ENCODE measurements at regions not wholly inside any gene's neighbourhood (a gene's known extent, or its start where the extent isn't known, plus 50 kb on each side); places are given as distances from the start of the nearest gene placed in this dataset.

DNA sequence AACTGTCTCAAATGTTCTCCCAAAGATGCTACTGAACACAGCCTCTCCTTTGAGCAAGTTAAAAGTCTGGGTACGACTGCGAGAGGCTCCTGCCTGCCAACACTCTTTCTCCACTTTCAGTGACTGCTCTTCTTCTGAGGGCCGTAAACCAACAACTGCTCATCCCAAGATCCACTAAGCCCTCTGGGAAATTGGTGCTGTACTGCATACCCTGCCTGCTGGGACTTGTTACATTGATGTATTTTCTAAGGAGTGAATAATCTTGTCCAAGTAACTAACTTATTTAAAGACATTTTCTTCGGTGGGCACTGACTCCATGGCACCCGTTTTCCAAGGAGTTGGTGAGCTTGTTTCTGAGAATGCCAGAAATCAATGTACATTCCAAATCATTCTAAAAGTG is 87.2 kb downstream of the ZNF280B start:
- no peak for DNase-seq

DNA sequence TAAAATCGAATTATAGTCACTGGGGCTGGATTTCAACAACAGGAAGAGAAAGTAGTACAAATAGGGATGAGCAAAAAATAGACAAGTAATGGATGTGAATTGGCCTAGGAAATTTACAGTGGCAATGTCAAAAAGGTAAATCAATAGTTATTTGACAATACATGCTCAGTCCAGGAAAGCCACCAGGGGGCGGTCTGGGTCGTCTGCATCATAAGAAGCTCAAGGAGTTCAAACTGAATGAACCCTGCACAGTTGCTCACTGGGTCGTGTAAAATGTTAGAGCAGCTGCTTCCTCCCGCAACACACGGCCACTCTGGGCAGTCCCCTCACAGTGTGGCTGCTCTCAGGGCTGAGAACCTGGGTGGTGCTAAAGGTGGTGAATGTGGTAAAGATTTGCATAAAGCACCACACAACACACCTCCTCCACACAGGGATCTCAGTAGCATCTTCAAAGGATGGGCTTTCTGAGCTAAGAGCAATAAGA is 85.9 kb downstream of the ZNF280B start:
- DNase-seq: peak; percentile 80 to 91

DNA sequence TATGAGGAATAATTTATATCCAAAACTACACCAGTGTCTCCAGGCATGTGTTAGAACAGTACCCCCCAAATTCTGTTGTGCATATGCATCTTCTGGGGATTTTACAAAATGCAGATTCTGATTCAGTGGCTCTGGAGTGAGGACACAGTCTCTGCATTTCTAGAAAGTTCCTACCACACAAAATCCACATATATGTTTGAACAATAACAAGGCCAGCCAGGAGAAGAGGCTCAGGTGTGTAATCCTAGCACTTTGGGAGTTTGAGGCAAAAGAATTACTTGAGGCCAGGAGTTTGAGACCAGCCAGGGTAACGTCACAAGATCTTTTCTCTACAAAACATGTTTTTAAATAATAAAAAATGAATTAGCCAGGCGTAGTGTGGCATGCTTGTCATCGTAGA is 84.9 kb downstream of the ZNF280B start:
- DNase-seq: no peak

DNA sequence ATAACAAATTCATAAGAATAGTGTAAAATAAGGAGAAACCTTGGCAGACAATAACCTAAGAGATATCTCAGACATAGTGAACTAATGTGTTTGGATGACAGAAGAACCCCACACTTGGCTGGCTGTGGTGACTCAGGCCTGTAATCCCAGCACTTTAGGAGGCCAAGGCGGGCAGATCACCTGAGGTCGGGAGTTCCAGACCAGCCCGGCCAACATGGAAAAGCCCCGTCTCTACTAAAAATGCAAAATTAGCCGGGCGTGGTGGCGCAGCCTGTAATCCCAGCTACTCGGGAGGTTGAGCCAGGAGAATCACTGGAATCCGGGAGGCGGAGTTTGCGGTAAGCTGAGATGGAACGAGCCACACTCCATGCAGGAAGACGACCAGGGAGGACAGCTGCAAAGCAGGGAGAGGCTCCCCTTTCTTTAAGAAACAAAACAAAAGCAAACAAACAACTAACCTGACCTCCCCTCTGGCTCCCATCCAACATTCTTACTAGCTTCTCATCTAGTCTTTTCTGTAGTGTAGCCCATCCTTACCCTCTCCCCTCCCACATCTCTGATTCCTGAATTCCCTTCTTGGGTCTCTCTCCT is 84.2 kb downstream of the ZNF280B start:
- no peak for DNase-seq

DNA sequence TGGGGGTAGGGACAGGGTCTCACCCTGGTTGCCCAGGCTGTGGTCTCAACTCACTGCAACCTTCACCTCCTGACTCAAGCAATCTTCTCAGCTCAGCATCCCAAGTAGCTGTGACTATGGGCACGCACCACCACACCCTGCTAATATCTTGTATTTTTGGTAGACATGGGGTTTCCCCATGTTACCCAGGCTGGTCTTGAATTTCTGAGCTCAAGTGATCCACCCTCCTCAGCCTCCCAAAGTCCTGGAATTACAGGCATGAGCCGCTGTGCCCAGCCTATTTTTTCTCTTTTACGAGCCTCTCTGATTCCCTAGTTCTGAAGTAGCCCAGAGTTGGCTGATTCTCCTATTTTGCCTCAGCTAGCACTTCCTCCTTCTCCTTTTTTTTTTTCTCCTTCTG is 83.6 kb downstream of the ZNF280B start:
- no peak for DNase-seq

DNA sequence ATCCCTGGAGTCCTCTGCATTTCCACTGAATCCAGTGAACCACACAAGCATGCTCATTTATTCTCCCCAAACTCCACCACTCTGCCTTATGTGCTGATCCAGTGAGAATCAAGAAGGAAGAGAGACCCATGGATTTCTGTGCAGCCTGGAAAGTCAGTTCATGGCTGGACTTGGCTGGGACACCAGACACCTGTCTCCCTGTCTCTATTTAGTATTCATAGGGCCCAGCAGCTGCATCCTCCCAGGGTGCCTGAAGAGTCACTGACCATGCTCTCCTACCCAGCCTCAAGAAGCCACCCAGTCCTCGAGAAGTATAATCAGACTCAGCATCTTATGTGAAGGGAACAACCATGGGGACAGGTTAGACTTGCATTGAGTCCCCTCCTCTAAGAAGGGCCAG is 83.2 kb downstream of the ZNF280B start:
- no peak for DNase-seq

DNA sequence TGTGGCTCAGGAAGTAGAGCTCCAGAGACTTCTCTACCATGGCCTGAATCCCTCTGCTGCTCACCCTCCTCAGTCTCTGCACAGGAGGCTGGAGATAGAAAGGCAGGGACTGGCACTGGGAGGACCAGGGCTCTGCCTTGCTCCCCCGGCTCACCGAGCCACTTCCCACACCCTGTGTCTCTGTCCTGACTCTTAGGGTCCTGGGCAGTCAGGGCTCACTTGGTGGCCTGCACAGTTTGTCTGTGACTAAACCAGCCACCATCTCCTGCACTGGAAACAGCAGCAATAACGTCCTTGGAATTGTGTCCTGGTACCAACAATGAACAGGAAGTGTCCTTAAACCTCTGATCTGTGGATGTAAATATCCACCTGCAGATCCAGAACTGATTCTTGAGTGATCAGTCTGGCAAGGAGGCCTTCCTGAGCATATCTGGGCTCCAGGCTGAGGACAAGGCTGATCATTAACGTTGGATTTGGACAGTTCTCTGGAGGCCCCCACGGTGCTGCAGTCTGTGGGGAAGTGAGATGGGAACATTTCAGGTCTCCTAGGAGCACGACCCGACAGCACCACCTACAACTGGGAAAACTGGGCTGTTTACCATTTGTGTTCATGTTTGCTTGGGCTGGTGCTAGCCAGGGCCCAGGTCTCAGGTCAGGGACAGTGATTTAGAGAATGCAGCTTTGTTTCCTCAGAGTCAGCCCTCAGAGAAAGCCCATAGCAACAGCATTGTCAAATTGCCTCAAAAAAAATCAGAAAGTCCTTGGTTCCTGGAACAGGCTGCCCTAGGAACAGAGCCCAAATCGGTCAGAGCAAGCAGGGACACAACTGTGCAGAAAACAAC is 82.5 kb downstream of the ZNF280B start:
- no peak for DNase-seq

DNA sequence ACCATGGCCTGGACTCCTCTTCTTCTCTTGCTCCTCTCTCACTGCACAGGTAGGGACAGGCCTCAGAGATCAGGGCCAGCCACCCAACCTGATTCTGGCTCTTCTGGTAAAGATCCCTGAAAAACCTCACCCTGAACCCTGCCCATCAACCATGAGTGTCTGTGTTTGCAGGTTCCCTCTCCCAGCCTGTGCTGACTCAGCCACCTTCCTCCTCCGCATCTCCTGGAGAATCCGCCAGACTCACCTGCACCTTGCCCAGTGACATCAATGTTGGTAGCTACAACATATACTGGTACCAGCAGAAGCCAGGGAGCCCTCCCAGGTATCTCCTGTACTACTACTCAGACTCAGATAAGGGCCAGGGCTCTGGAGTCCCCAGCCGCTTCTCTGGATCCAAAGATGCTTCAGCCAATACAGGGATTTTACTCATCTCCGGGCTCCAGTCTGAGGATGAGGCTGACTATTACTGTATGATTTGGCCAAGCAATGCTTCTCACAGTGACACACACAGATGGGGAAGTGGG is 80.9 kb downstream of the ZNF280B start:
- no peak for DNase-seq

DNA sequence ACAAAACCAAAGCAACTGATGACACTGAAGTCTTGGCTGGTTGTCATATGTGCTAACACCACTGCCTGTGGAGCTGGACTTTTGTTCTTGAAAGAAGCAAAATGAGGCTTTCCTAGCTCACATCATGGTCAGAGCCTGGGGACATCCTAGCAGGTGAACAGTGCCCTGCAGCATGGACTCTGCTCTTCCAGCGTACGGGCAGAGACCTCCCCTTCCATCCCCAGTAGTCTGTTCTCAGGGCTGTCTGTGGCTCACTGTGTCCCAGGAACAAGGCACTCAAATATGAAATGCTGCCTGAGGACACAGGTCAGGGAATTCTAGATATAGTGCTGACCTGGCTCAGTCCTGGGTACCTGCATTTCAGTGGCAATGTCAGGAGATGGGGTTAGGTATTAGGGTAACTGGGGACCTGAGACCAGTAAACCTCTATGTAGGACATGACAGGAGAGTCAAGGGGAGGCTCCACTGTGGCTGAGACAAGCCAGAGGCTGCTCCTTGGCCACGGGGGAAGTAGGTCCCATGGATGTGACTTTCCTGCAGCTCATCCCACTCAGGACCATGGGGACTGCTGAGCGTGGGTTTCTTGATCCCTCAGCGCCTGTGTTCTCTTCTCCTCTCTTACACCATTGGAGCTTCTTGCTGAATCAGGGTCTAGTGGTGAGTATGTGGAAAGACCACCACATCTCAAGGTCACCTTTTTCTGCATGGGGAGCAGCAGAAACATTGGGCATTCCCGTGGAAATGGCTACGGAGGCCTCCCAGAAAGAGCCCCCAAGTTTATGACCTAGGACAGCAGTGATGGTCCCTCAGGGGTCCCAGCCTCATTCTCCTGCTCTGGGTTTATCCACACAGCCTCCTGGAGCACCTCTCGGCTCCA is 80.1 kb downstream of the ZNF280B start:
- DNase-seq: no peak

DNA sequence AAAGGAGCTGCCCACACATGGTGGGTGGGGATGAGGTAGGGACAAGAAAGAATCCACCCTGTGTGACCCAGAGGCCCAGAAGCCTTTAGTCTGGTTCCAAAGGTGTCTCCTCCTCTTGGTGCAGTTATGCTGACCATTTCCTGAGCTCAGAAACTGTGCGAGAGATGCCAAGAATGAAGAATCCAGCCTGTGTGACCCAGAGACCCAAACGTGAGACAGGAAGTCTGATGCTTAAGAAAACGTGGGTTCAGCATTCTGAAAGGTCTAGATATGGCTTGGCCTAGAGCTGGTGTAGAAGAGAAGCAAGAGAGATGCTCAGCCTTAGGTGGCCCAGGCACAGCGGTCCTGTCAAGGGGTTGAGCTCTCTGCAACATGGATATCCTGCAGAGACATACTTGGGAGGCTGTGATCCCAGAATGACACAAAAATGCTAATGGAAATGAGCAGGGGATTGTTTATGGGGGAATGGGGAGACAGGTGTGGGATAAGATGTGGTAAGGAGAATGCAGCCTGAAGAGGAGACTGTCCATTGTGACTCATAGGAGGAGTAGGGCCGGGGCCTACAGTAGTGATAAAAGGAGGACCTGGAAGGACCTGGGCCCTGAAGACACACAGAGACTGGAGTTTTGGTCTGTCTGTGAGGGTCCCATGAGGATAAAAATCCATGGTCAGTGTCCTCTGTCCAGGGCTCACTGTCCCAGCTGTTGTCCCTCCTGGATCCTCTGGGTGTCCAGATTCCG is 79.0 kb downstream of the ZNF280B start:
- DNase-seq: no peak

DNA sequence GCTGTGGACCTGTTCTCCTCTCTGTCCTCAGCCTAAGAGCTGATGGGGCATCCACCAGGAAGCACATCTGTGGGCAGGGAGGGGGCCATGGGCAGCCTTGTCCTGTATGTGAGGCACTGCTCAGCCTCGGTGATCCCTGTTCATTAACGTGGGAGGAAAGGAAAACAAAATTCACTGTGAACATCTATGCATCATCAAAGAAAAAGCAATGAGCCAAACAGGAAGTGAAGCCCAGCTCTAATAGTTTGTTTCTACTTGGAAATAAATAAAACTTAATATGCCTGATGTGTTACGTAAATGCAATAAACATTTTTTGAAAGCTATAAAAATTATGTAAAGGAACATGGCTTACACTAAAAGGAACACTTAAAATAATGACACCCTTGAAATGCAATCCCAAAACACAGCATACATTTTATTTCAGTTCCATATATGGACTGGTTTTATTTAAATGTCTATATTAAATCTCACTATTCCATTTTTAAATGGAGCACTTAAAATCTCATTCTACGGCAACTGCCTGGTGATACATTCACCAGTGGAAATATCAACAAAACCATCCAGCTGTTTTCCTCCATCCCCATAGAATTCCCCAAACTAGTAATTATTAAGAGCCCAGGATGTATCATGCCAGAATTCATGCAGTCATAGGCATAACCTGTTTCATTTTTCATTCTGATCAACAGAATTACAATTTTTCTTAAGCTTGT is 78.3 kb downstream of the ZNF280B start:
- DNase-seq: no peak

DNA sequence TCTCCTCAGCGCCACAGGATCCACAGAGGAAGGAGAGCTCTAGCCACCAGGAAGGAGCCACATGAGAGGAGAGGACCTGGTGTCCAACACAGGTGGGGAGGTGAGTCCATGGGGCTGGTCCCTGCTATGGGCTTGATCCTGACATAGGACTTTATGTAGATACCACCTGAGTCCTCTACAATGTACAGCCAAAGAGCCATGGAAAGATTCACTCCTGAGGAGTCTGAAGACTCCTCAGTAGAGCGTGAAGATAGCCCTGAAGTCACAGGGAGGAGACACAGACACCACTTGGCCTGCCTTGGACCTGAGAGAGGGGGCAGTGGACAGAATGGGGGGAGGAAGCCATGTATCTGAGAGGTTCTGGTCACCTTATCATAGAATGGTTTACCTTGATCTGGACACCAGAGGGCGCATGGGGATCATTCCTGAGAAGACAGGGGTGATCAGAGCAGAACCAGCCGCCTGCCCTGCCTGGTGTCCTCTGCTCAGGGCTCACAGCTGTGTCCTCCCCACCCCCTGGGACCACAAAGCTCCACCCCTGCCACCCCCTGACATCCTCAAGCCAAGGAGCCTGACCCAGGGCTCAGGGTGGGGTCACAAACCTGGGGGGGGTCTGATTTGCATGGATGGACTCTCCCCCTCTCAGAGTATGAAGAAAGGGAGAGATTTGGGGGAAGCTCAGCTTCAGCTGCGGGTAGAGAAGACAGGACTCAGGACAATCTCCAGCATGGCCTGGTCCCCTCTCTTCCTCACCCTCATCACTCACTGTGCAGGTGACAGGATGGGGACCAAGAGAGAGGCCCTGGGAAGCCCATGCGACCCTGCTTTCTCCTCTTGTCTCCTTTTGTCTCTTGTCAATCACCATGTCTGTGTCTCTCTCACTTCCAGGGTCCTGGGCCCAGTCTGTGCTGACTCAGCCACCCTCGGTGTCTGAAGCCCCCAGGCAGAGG is 77.0 kb downstream of the ZNF280B start:
- peak; percentile 12 to 73 for DNase-seq

DNA sequence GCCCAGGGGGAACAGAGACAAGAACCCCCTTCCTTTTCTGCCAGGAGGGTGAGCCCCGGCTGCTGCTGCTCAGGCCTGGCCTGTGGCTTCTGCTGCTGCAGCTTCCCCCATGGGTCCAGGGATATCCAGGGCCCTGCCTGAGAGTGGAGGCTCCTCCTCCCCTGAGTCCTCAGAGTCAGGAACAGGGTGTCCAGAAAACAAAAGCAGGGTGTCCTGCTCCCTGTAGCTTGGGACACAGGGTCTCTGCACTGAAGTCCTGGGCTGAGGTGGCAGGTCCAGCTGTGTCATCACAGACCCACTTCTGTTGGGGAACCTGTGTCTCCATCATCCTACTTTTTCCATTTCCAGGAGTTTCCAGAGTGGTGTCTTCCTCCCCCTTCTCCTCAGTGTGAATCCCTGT is 76.1 kb downstream of the ZNF280B start:
- DNase-seq: no peak

DNA sequence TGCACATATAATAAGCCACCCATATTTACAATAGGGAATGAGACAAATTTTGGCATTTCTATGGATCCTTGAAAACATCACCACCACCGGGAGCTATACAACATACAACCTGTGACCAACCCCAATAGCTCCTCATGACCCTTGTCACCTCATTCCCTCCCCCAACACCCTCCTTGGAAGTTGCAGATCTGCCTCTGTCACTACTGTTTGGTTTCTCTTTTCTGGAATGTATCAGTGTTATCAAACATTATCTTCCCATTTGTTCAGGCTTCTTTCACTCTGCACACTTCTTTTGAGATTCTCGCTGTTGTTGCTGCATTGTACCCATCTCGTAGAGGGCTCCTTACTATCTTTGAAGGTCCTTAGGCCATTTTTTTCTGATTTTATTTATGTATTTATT is 75.6 kb downstream of the ZNF280B start:
- no peak for DNase-seq

DNA sequence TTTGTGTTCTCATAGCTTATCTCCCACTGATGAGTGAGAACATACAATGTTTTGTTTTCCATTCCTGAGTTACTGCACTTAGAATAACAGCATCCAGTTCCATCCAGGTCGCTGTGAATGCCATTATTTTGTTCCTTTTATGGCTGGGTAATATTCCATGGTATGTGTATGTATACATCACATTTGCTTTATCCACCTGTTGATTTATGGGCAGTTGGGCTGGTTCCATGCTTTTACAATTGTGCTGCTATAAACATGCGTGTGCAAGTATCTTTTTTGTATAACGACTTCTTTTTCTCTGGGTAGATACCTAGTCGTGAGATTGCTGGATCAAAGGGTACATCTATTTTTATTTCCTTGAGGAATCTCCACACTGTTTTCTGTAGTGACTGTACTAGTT is 74.8 kb downstream of the ZNF280B start:
- DNase-seq: no peak
